ENCODE measurements at regions not wholly inside any gene's neighbourhood (a gene's known extent, or its start where the extent isn't known, plus 50 kb on each side); places are given as distances from the start of the nearest gene placed in this dataset.

DNA sequence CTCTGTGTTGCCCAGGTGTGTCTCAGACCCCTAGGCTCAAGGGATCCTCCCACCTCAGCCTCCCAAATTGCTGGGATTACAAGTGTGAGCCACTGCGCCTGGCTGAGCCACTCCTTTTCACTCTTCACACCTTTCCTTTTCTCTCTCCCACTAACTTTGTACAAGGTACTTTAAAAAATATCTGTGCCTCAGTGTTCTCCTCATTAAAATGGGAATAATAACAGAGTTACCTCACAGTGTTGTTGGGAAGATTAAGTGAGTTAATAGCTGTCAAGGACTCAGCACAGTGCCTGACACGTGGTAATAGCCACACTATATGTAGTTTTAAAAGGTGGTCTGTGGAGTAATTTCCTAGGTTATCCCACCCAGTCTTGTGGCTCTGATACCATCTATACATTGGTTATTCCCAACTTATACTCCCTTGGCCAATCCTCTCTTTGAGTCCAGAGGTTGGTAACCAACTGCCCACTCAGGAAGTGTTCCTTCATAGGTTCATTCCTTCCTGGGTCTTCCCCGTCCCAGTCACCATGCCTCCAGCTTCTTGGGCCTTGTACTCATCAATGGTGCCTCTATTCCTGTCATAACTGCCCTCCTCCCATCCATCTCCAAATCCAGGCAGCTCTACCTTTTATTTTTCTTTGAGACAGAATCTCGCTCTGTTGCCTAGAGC, 78.6 kb upstream of the NAA20 start:
- TF ChIP-seq IKZF1 (IDR thresholded peaks at IDR 0.05) (no peak), CBX5 (CRISPR knock-in tag; IDR thresholded peaks at IDR 0.05; ENCODE audit: borderline replicate concordance) (no peak), MXI1 (IDR thresholded peaks at IDR 0.05; ENCODE audit: borderline replicate concordance, low read depth, low read length) (no peak), NFRKB (IDR thresholded peaks at IDR 0.05) (no peak), PHF5A (CRISPR knock-in tag; IDR thresholded peaks at IDR 0.05; ENCODE audit: low read depth, unreplicated experiment) (no peak), MYC (CRISPR knock-in tag; IDR thresholded peaks at IDR 0.05; ENCODE audit: borderline replicate concordance) (no peak), CREB1 (IDR thresholded peaks at IDR 0.05) (no peak), CREB1 (CRISPR knock-in tag; IDR thresholded peaks at IDR 0.05) (no peak), RBAK (CRISPR knock-in tag; IDR thresholded peaks at IDR 0.05) (no peak), ZNF891 (CRISPR knock-in tag; IDR thresholded peaks at IDR 0.05) (no peak)
- TF ChIP-seq, protein P1, sequence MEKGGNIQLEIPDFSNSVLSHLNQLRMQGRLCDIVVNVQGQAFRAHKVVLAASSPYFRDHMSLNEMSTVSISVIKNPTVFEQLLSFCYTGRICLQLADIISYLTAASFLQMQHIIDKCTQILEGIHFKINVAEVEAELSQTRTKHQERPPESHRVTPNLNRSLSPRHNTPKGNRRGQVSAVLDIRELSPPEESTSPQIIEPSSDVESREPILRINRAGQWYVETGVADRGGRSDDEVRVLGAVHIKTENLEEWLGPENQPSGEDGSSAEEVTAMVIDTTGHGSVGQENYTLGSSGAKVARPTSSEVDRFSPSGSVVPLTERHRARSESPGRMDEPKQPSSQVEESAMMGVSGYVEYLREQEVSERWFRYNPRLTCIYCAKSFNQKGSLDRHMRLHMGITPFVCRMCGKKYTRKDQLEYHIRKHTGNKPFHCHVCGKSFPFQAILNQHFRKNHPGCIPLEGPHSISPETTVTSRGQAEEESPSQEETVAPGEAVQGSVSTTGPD (CRISPR knock-in tag; IDR thresholded peaks at IDR 0.05): no peak
- TF ChIP-seq, protein P2, sequence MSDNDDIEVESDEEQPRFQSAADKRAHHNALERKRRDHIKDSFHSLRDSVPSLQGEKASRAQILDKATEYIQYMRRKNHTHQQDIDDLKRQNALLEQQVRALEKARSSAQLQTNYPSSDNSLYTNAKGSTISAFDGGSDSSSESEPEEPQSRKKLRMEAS (IDR thresholded peaks at IDR 0.05): no peak
- TF ChIP-seq, protein P3, sequence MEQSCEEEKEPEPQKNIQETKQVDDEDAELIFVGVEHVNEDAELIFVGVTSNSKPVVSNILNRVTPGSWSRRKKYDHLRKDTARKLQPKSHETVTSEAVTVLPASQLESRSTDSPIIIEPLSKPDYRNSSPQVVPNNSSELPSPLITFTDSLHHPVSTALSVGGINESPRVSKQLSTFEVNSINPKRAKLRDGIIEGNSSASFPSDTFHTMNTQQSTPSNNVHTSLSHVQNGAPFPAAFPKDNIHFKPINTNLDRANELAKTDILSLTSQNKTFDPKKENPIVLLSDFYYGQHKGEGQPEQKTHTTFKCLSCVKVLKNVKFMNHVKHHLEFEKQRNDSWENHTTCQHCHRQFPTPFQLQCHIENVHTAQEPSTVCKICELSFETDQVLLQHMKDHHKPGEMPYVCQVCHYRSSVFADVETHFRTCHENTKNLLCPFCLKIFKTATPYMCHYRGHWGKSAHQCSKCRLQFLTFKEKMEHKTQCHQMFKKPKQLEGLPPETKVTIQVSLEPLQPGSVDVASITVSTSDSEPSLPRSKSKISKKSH (CRISPR knock-in tag; IDR thresholded peaks at IDR 0.05; ENCODE audit: borderline replicate concordance): no peak
- TF ChIP-seq, protein P4, sequence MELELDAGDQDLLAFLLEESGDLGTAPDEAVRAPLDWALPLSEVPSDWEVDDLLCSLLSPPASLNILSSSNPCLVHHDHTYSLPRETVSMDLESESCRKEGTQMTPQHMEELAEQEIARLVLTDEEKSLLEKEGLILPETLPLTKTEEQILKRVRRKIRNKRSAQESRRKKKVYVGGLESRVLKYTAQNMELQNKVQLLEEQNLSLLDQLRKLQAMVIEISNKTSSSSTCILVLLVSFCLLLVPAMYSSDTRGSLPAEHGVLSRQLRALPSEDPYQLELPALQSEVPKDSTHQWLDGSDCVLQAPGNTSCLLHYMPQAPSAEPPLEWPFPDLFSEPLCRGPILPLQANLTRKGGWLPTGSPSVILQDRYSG (CRISPR knock-in tag; IDR thresholded peaks at IDR 0.05): no peak

Data from HepG2 (cell line).